K562 (cell line): ENCODE measurements at regions not wholly inside any gene's neighbourhood (a gene's known extent, or its start where the extent isn't known, plus 50 kb on each side); places are given as distances from the start of the nearest gene placed in this dataset.

Experiments
- ATAC-seq: fragments of 200-7000 bp; cut with Tn5 transposase; 3 replicates; pipeline ENCODE4 v1.9.1; 2020; ENCODE audit warnings: moderate library complexity
- BruUV-seq: library from RNA; stranded (reverse); fragments of 400-500 nt; replicated peaks from 2 replicates; lab custom pipeline; 2021; lab: Mats Ljungman, UMichigan
- CTCF ChIA-PET: fragments of 300-600 bp; formaldehyde crosslinking; extraction: SDS; loops from one replicate; lab custom pipeline; 2021; ENCODE audit warnings: low intra/inter-chr PET ratio; lab: Yijun Ruan, JAX
- POLR2A ChIA-PET: fragments of 300-600, 350-650 bp; sonication (Branson Sonifier 250); formaldehyde crosslinking; extraction: SDS; loops from one replicate; lab custom pipeline; 2021; ENCODE audit warnings: antibody characterized with exemption, inconsistent platforms; lab: Yijun Ruan, JAX
- DNase-seq, 4 experiments: peaks; one replicate each; pipeline versions ENCODE4 v3.0.0 to v3.0.0-alpha.2; 2011 to 2018; ENCODE audit warnings: low spot score in 3 of 4, mixed read lengths in 3 of 4; ENCODE audit errors: extremely low read depth in 1 of 4
- FAIRE-seq: peaks from 2 replicates; lab custom pipeline; 2011; peaks lifted over from hg19 to GRCh38; lab: Jason Lieb, UNC
- H2AFZ ChIP-seq: 2 replicates; pipeline ENCODE4 v1.6.0; 2011; ENCODE audit warnings: low read depth, low read length, control low read depth, inconsistent platforms
- H3K27ac ChIP-seq: fragments of 200-600 bp; 3 replicates; pipeline ENCODE4 v1.8.0; 2011; ENCODE audit warnings: low read depth, mild to moderate bottlenecking, control low read depth, inconsistent platforms, low read length, moderate library complexity, mixed read lengths; ENCODE audit errors: extremely low read depth
- H3K27me3 ChIP-seq, 2 experiments: fragments of 300-600 bp in 1 of 2; 2 replicates in 1 of 2; 3 replicates in 1 of 2; pipeline versions ENCODE4 v1.6.0 to v1.8.0; 2011; ENCODE audit warnings: inconsistent platforms in 2 of 2, low read length in 2 of 2, mild to moderate bottlenecking in 1 of 2, mixed read lengths in 1 of 2, moderate library complexity in 1 of 2; ENCODE audit not compliant: control insufficient read depth in 2 of 2, insufficient read depth in 2 of 2
- H3K36me3 ChIP-seq: fragments of 300-600 bp; 3 replicates; pipeline ENCODE4 v1.8.0; 2011; ENCODE audit warnings: mild to moderate bottlenecking, low read length, inconsistent platforms; ENCODE audit not compliant: control insufficient read depth, insufficient read depth
- H3K4me1 ChIP-seq, 2 experiments: fragments of 200-600 bp in 1 of 2; replicated peaks in 1 of 2; 2 replicates in 1 of 2; 3 replicates in 1 of 2; pipeline versions ENCODE4 v1.5.1 to v1.8.0; 2011; ENCODE audit warnings: inconsistent platforms in 2 of 2, low read length in 2 of 2, mild to moderate bottlenecking in 1 of 2, mixed read lengths in 1 of 2, moderate library complexity in 1 of 2; ENCODE audit not compliant: control insufficient read depth in 2 of 2, insufficient read depth in 2 of 2
- H3K4me2 ChIP-seq: 2 replicates; pipeline ENCODE4 v1.6.1; 2011; ENCODE audit warnings: low read length, control low read depth, inconsistent platforms, mixed read lengths; ENCODE audit not compliant: insufficient read depth
- H3K4me3 ChIP-seq: fragments of 200-600 bp; sonication (generic), shearing (Covaris generic); 2 replicates; pipeline ENCODE4 v1.5.1; 2016; ENCODE audit warnings: control low read depth, inconsistent platforms
- H3K79me2 ChIP-seq: fragments of 200-600 bp; 3 replicates; pipeline ENCODE4 v1.8.0; 2011; ENCODE audit warnings: low read length, inconsistent platforms; ENCODE audit not compliant: control insufficient read depth, insufficient read depth
- H3K9ac ChIP-seq, 2 experiments: 2 replicates each; pipeline versions ENCODE4 v1.6.0 to v1.6.1; 2011; ENCODE audit warnings: low read depth in 2 of 2, low read length in 2 of 2, control low read depth in 1 of 2, inconsistent platforms in 1 of 2, mild to moderate bottlenecking in 1 of 2, mixed read lengths in 1 of 2; ENCODE audit not compliant: insufficient read depth in 1 of 2
- H3K9me1 ChIP-seq: one replicate; pipeline ENCODE4 v1.6.0; 2011; ENCODE audit warnings: inconsistent platforms, mild to moderate bottlenecking, low read length, moderate library complexity; ENCODE audit not compliant: control insufficient read depth, insufficient read depth
- H3K9me3 ChIP-seq: replicated peaks from 2 replicates; pipeline ENCODE4 v1.5.1; 2011; ENCODE audit warnings: low read depth, low read length, inconsistent platforms; ENCODE audit not compliant: control insufficient read depth, insufficient read depth
- H4K20me1 ChIP-seq: replicated peaks from 2 replicates; pipeline ENCODE4 v1.6.1; 2011; ENCODE audit warnings: low read length, inconsistent platforms, mixed read lengths; ENCODE audit not compliant: control insufficient read depth, insufficient read depth
- ELF2 ChIP-seq: fragments of 250-450 bp; sonication (Bioruptor Pico); IDR thresholded peaks from 2 replicates; pipeline ENCODE4 v1.5.0; 2021; ENCODE audit warnings: mild to moderate bottlenecking
- ETS1 ChIP-seq: conservative IDR thresholded peaks from 2 replicates; pipeline ENCODE4 v1.6.1; 2011; ENCODE audit warnings: low read depth, mild to moderate bottlenecking, low read length; ENCODE audit not compliant: control insufficient read depth
- FOXJ2 ChIP-seq: fragments of 200-800 bp; sonication (Bioruptor generic); IDR thresholded peaks from 2 replicates; pipeline ENCODE4 v1.6.1; 2016; ENCODE audit warnings: missing genetic modification characterization, missing compliant biosample characterization
- ILF3 ChIP-seq: fragments of 450-650 bp; IDR thresholded peaks from 2 replicates; pipeline ENCODE4 v1.6.1; 2018; ENCODE audit warnings: antibody characterized with exemption, mild to moderate bottlenecking, moderate library complexity, borderline replicate concordance
- KLF13 ChIP-seq: fragments of 450-650 bp; IDR thresholded peaks from 2 replicates; pipeline ENCODE4 v1.6.1; 2016; ENCODE audit warnings: missing genetic modification characterization, low read depth, mild to moderate bottlenecking, missing compliant biosample characterization, moderate library complexity, borderline replicate concordance
- PML ChIP-seq: IDR thresholded peaks from 2 replicates; pipeline ENCODE4 v1.6.1; 2012; ENCODE audit warnings: low read length, inconsistent platforms
- ZNF75A ChIP-seq: fragments of 450-650 bp; formaldehyde crosslinking; IDR thresholded peaks from 2 replicates; pipeline ENCODE4 v1.4.0; 2020; ENCODE audit warnings: mild to moderate bottlenecking
- WGBS: fragments of 100-300 bp; shearing (Covaris generic); methylation state at CpG from one replicate; pipeline ENCODE4 v1.1.6; 2016; ENCODE audit warnings: low coverage, mixed read lengths; ENCODE audit not compliant: insufficient coverage; ENCODE audit errors: missing lambda C conversion rate; 5-methylcytosine and 5-hydroxymethylcytosine counted together
- in situ Hi-C: fragments of 300-500 bp; cut with MboI; formaldehyde crosslinking; loops from 4 replicates; pipeline ENCODE4 v1.15.0; 2018; ENCODE audit warnings: inconsistent platforms, mixed read lengths
- intact Hi-C: fragments of 100-400 bp; cut with micrococcal nuclease; formaldehyde crosslinking; loops from 2 replicates; pipeline ENCODE4 v1.14.2; 2022
- TF ChIP-seq, protein P1 (sequence below): fragments of 450-650 bp; IDR thresholded peaks from 2 replicates; pipeline ENCODE4 v1.6.1; 2017; ENCODE audit warnings: antibody characterized with exemption, mild to moderate bottlenecking

- Histone ChIP-seq H3K79me2 (no peaks in the 10 kb centered on the region), H3K27ac (no peak overlapping the region), H3K9ac (no peak overlapping the region), H3K9me1 (no peaks in the 10 kb centered on the region), H3K36me3 (no peaks in the 10 kb centered on the region)
- in situ Hi-C loops (no loop called here), intact Hi-C loops (no loop called here)
- FAIRE-seq = no peak
- TF ChIP-seq PML (no peak), FOXJ2 (tag) (no peak), ELF2 (CRISPR knock-in tag) (no peak), ZNF75A (CRISPR knock-in tag) (no peak), KLF13 (tag) (no peak), ILF3 (no peak), ETS1 (no peak)
- TF ChIP-seq, protein P1, sequence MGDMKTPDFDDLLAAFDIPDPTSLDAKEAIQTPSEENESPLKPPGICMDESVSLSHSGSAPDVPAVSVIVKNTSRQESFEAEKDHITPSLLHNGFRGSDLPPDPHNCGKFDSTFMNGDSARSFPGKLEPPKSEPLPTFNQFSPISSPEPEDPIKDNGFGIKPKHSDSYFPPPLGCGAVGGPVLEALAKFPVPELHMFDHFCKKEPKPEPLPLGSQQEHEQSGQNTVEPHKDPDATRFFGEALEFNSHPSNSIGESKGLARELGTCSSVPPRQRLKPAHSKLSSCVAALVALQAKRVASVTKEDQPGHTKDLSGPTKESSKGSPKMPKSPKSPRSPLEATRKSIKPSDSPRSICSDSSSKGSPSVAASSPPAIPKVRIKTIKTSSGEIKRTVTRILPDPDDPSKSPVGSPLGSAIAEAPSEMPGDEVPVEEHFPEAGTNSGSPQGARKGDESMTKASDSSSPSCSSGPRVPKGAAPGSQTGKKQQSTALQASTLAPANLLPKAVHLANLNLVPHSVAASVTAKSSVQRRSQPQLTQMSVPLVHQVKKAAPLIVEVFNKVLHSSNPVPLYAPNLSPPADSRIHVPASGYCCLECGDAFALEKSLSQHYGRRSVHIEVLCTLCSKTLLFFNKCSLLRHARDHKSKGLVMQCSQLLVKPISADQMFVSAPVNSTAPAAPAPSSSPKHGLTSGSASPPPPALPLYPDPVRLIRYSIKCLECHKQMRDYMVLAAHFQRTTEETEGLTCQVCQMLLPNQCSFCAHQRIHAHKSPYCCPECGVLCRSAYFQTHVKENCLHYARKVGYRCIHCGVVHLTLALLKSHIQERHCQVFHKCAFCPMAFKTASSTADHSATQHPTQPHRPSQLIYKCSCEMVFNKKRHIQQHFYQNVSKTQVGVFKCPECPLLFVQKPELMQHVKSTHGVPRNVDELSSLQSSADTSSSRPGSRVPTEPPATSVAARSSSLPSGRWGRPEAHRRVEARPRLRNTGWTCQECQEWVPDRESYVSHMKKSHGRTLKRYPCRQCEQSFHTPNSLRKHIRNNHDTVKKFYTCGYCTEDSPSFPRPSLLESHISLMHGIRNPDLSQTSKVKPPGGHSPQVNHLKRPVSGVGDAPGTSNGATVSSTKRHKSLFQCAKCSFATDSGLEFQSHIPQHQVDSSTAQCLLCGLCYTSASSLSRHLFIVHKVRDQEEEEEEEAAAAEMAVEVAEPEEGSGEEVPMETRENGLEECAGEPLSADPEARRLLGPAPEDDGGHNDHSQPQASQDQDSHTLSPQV = no peak
- TF ChIP-seq, all 486 proteins: peak for 0
- no peaks in the 10 kb centered on the region for H3K27me3 ChIP-seq
- no peaks in the 10 kb centered on the region for H3K9me3 ChIP-seq
- H2AFZ ChIP-seq = no peak overlapping the region
- H3K4me1 ChIP-seq = no peaks in the 10 kb centered on the region
- ATAC-seq (no peak), DNase-seq (no peak)
- no peaks in the 10 kb centered on the region for H4K20me1 ChIP-seq
- BruUV-seq = no TSS peak
- 0% methylated on average over 4 of the region's 4 CpGs for WGBS
- CTCF ChIA-PET = no interaction called here
- no peak overlapping the region for H3K4me3 ChIP-seq
- no peak overlapping the region for H3K4me2 ChIP-seq
- POLR2A ChIA-PET = no interaction called here
Measured at GRCh38 chr1:80202118-80202517, 1195.6 kb upstream of the ADGRL4 start.
